ENCODE measurements at regions not wholly inside any gene's neighbourhood (a gene's known extent, or its start where the extent isn't known, plus 50 kb on each side); places are given as distances from the start of the nearest gene placed in this dataset.

DNA sequence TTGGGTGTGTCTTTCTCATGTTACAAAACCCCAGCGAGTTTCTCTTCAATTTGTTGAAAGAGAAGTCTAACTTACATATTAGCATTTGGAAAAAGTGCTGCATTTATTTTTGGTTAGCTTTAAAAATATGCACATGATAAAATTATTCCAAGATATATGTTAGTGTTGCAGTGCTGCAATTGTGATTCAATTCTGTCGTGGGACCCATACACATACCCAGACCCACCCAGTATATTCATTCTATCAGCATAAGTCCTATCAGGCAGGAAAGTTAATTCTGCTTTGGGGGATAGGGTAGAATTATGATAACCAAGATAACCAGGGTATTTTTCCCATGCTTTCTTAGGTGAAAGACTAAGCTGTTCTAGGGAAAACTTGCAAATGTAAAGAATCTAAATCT, 313.5 kb downstream of the EPHA7 start:
- no peak for DNase-seq (ENCODE audit: low spot score)
- no peak for ATAC-seq (ENCODE audit: low FRiP score)
- TF ChIP-seq, protein P1, sequence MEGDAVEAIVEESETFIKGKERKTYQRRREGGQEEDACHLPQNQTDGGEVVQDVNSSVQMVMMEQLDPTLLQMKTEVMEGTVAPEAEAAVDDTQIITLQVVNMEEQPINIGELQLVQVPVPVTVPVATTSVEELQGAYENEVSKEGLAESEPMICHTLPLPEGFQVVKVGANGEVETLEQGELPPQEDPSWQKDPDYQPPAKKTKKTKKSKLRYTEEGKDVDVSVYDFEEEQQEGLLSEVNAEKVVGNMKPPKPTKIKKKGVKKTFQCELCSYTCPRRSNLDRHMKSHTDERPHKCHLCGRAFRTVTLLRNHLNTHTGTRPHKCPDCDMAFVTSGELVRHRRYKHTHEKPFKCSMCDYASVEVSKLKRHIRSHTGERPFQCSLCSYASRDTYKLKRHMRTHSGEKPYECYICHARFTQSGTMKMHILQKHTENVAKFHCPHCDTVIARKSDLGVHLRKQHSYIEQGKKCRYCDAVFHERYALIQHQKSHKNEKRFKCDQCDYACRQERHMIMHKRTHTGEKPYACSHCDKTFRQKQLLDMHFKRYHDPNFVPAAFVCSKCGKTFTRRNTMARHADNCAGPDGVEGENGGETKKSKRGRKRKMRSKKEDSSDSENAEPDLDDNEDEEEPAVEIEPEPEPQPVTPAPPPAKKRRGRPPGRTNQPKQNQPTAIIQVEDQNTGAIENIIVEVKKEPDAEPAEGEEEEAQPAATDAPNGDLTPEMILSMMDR (IDR thresholded peaks at IDR 0.05): no peak

DNA sequence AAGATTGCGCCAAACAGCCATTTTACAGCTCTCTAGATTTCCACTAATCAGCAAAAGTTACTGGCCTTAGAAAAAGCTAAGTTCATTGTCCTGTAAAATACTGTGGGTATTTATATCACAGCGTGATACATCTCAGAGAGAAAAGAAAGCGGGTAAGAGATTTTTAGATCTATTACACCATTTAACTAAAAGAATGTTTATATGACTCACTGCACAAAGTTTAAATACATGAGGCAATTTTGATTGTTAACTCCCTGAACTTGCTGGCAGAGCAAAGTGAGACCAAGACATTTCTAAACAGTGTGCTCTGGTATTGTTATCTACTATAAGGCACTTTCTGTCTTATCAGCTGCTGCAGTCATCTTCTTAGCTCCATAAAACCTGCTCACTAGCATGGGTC, 314.3 kb downstream of the EPHA7 start:
- TF ChIP-seq, protein P1 (IDR thresholded peaks at IDR 0.05): no peak
- no peak for DNase-seq (ENCODE audit: low spot score)

DNA sequence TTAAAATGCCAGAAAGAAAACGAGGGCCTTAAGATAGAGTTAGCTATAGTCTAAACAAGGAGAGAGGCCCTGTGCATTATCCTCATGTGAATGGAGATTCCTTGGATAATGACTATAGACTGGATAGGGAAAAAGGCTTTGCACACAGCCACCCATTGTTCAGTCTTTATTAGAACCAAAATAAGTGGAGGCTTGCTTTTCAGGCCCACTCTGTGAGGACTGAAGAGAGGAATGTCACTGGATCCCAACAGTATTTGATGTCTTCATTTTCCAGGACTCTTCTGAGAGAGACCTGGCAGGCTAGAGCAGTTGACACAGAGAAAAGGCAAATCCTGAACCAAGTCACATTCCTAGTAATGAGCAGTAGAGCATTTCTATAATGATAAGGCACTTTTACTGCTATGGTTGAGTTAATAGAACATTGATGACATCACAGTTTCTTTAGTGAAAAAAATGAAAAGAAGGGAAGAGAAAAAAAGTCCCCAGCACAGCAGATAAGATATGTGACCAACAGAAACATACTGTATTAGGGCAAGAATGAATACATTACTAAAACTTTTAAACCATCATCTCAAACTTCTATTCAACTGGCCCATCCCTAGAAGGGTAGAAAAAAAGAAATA, 315.1 kb downstream of the EPHA7 start:
- ATAC-seq (ENCODE audit: low FRiP score) (no peak), DNase-seq (ENCODE audit: low spot score) (no peak)
- TF ChIP-seq, protein P1 (IDR thresholded peaks at IDR 0.05): no peak

More for the DNA sequence above, 314.3 kb downstream of the EPHA7 start:
- peak; percentile 65 for ATAC-seq (ENCODE audit: low FRiP score)

DNA sequence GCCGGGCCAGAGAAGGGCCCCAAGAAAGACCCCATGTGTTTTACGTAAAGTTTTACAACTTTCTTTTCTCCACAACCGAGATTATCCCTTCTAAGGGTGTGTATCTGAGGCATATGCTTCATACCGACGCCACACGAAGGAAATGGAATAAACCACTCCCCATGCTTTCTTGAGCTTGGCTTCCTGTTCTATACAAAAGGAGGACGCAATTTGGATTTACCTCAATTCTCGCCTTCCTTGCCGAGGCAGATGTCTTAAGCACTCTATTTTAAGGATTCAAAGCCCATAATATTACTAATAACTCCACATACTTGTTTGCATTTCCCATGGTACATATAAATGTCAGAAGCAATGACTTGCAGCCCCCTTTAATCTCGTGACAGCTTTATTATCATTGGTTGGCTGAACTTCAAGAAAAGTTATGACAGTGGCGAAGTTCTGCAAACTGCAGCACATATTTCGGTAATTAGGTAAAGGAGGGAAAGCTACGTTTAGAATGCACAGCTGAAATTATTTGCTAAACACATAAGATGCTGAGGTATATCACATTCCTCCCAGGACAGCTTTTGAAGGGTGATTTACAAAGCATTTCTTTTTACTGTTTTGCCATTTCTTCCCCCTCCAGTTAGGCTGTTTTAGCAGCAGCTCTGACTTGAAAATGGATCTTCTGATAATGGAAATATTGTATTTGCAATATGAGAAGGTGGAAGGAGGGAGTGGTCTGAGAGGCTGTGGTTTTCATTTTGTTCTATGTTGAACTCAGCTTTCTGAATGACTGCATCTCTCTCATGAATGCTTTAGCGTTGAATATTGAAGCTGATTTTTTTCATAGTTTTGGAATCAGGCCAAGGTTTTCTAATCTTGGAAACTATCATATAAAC, 330.5 kb downstream of the EPHA7 start:
- no peak for DNase-seq (ENCODE audit: low spot score)
- no peak for ATAC-seq (ENCODE audit: low FRiP score)
- TF ChIP-seq, protein P1 (IDR thresholded peaks at IDR 0.05): no peak

DNA sequence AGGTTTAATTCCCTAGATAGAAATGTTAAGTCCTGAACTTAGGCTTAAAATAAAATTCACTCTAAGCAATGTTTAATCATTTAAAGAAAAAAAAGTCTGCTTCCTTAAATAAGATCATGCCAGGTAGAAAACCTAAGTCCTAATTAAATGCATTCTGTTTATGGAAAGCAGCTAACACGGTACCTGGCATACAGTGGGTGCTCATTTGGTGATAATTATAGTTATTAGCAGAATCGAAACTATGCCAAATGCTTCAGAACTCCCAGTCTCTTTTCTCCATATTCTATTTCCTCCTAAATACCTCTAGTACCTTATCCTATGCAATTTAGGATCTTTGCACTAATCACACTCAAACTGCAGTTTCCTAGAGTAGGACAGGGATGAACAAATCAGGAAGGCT, 331.8 kb downstream of the EPHA7 start:
- TF ChIP-seq, protein P1 (IDR thresholded peaks at IDR 0.05): no peak
- DNase-seq (ENCODE audit: low spot score) (no peak), ATAC-seq (ENCODE audit: low FRiP score) (no peak)

DNA sequence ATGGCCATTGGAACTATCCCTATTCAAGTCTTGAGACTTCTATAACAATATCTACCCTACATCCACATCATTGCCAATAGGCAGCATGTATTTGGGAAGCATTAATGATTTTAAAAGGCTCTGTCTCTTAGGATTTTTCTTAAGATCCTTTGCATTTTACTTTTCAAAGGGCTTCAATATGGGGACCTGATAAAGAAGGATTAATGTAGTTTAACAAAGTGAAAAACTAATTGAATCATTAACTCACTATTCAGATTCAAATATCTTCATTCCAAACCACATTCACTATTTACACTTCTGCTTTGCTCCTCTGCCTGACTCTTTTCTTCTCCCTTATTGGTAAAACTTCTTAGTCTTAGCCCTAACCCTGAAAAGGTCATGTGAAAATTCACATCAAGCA, 333.0 kb downstream of the EPHA7 start:
- TF ChIP-seq, protein P1 (IDR thresholded peaks at IDR 0.05): no peak
- no peak for ATAC-seq (ENCODE audit: low FRiP score)
- no peak for DNase-seq (ENCODE audit: low spot score)
